Astrocyte of the cerebellum (primary cell): ENCODE measurements at regions not wholly inside any gene's neighbourhood (a gene's known extent, or its start where the extent isn't known, plus 50 kb on each side); places are given as distances from the start of the nearest gene placed in this dataset.

Experiments used
- DNase-seq: peaks from one replicate; pipeline ENCODE4 v3.0.0-alpha.2; 2011; ENCODE audit warnings: low read depth
- H3K4me3 ChIP-seq: 2 replicates; pipeline ENCODE4 v1.5.1; 2011; ENCODE audit warnings: mild to moderate bottlenecking, low read depth, low read length, moderate library complexity
- CTCF ChIP-seq: IDR thresholded peaks from 2 replicates; pipeline ENCODE4 v1.5.1; 2012; ENCODE audit warnings: low read length, low read depth, moderate library complexity, mild to moderate bottlenecking; ENCODE audit errors: missing control alignments
- in situ Hi-C: cut with HindIII; loops from 2 replicates; pipeline ENCODE4 v1.10.0; 2017; ENCODE audit warnings: low sequenced_read_pairs

GRCh38 chr11:112448806-112449205, 188.1 kb upstream of the PLET1 start:
- no peak for DNase-seq
- no peak overlapping the region for H3K4me3 ChIP-seq
- no peak for TF ChIP-seq CTCF
- in situ Hi-C loops: no loop called here

- in situ Hi-C loops: no loop called here
- no peak for TF ChIP-seq CTCF
- DNase-seq: no peak
- H3K4me3 ChIP-seq: no peak overlapping the region
These were observed 190.6 kb upstream of the PLET1 start for GRCh38 chr11:112451250-112451649.

- TF ChIP-seq CTCF: peak; percentile 46
- no peak overlapping the region for H3K4me3 ChIP-seq
- in situ Hi-C loops: no loop called here
- DNase-seq: no peak
These were observed 193.2 kb upstream of the PLET1 start for GRCh38 chr11:112453601-112454577.

DNA sequence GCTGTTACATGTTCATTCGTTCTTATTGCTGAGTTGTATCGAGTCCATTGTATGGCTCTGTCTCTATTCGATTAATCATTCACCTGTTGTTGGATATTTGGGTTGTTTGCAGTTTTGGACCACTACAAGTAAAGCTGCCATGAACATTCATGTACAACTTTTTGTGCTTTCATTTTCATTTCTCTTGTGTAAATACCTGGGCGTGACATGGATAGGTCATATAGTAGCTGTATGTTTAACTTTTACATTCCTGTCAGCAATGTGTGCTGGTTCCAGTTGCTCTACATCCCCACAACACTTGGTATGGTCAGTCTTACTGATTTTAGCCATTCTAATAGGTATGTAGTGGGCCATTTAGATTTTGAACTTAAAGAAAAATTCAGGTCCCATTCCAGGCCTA, 194.2 kb upstream of the PLET1 start:
- DNase-seq: no peak
- TF ChIP-seq CTCF: no peak
- in situ Hi-C loops: no loop called here
- H3K4me3 ChIP-seq: no peak overlapping the region

DNA sequence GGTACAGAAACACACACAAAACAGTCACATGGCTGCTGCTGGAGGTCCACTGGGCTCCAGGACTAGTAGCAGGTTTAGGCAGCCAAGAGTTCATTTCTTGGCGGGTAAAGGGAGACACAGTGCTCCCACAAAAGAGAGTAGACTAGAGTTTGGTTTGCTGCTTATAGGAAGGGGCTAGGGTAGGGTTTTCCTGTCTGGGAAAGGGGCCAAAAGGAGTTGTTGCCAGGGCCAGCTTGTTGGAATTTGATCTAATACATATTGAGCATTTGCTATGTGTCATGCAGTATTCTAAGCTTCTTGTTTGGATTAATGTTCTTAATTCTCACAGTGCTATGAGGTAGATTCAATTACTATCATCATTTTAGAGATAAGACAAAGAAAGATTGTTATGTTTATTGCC, 195.1 kb upstream of the PLET1 start:
- in situ Hi-C loops: no loop called here
- no peak for TF ChIP-seq CTCF
- H3K4me3 ChIP-seq: no peak overlapping the region
- no peak for DNase-seq

DNA sequence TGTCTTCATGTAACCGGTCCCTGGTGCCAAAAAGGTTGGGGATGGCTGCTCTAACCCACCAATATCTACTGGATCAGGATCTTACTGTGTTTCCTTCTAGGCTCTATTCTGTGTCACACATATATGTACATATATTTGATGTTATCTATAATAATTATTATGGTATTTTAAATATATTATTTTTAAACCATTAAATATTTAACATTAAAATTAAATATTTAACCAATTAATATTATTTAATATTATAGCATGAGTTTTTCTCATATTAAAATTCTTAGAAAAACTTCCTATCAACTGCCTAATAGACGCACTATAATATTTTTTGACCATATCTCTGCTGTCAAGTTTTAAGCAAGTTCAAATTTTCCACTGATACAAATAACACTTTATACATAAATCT, 196.9 kb upstream of the PLET1 start:
- no peak for TF ChIP-seq CTCF
- no peak overlapping the region for H3K4me3 ChIP-seq
- no peak for DNase-seq
- in situ Hi-C loops: no loop called here
